GM21367 (cell line): ENCODE measurements at regions not wholly inside any gene's neighbourhood (a gene's known extent, or its start where the extent isn't known, plus 50 kb on each side); places are given as distances from the start of the nearest gene placed in this dataset.
"Not testable (repeated sequence)": the region's sequence is repeated elsewhere in the genome, so short reads cannot be mapped to it uniquely, and the experiment has no call there.

Source experiments
- ATAC-seq: cut with Tn5 transposase; IDR thresholded peaks from one replicate; pipeline ENCODE4 v1.9.1; 2021; ENCODE audit not compliant: unreplicated experiment

DNA sequence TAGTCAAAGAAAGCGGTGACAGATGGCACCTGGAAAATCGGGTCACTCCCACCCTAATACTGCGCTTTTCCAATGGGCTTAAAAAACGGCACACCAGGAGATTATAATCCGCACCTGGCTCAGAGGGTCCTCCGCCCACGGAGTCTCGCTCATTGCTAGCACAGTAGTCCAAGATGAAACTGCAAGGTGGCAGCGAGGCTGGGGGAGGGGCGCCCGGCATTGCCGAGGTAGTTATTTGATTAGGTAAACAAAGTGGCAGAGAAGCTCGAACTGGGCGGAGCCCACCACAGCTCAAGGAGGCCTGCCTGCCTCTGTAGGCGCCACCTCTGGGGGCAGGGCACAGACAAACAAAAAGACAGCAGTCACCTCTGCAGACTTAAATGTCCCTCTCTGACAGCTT, 521.1 kb downstream of the ETNK1 start:
- not testable (repeated sequence) for ATAC-seq

DNA sequence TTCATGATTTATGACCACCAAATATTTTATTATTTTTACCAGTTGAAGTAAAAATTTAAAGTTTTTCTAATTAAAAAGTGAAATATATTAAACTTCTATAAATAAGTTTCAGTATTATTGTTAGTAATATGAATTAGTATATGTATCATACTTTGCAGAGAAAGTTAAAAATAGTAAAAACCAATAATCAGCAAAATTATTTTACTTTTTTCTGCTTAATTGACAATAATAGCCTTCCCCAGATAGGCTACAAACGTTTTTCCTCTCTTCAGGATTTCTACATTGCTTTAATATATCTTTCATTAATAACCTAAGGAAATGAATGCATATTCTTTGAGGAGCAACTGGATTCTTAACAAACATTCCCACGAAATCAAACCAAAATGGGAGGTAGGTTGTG, 543.5 kb downstream of the ETNK1 start:
- ATAC-seq = no peak

DNA sequence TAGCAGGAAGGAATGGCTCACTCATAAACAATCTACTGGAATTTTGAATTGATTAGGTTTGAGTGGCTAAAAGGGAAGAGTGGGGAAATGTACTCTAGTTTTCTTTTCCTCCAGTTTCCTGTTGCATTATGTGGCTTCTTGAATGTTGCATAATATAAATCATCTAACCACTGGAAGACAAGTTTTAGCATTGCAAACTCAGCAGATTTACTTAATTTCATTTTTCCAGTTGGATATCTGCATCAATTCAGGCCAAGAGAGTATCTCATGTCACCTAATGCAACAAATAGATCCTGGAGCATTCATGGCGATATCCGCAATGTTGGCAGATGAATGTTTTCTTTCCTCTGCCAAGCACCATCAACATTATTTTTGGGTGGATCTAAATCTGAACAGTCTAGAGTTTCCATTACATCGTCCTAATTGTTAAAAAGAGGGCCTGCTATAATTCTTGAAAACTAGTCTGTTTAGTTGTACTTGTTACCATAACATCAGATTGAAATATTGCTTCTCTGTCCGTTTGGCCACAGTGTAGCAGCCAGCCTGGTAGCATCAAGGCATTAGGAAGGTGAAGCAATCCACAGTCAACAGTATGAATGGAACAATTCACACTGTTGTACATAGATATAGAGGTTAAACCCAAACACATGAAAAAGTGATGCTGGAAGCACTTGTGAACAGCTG, 544.2 kb downstream of the ETNK1 start:
- ATAC-seq = no peak

DNA sequence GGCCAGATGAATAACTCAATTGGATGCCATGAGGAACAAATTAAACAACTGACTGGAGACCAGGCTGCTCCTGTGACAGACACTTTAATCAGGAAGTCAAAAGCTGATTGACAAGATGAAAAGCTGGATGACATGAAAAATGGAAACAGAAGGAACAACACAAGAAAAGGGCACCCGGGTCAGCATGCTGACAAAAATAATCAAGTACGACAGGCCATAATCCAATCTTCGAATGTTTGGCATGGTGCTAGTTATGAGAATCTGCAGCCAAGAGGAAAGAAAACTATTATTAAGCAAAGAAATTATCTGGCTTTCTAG, 544.7 kb downstream of the ETNK1 start:
- ATAC-seq = no peak

DNA sequence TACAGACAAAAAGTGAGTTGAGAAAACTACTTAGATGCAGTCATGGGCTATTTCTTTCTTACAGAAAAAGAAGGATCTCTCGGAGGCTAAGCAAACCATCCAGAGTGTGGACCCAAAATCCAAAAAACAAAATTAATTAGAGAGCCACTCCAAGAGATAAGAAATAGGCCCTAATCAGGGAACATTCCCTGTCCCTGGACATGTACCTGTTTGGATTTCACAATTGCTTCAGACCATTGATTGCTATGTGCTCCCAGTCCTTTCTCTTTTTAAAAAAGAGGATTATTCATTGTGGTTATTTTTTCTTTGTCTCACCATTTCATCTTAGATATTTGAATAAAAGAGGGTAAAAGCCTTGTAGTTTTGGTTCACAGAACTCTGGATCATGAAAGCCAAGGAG, 549.9 kb downstream of the ETNK1 start:
- ATAC-seq = no peak

DNA sequence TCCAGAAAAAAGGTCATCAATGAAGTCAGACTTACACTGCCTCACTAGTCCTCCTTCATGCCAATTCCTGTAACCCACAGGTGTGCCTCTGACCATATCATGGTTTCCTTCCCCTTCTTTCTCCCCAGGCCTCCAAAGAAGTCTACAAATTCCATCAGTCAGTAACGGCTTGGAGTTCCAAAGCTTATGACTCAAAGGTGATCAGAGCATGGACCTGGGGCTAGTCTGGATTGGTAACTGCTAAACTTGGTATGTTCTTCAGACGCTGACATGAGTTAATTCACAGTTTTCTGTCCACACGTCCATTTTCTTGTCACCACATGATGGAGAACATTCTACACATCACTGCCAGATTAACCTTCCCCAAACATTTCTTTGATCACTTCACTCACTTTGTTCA, 560.4 kb downstream of the ETNK1 start:
- no peak for ATAC-seq

DNA sequence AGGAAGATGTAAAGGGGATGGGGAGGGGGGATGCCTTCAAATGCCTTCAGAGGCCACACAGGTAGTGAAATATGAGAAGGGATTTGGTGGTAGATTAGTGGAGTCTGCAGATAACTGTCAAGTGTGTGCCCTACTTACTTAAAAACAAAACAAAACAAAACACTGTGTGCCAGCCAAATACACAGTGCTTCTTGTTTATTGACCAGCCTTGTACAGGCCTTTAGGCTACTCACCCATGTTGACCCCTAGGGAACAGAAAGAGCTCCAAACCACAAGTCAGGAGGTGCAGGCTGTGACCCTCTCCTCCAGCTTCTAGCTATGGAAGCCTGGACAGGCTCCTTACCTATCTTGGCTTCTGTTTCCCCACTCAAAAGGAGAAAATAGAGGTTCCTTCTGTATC, 562.0 kb downstream of the ETNK1 start:
- ATAC-seq = no peak

DNA sequence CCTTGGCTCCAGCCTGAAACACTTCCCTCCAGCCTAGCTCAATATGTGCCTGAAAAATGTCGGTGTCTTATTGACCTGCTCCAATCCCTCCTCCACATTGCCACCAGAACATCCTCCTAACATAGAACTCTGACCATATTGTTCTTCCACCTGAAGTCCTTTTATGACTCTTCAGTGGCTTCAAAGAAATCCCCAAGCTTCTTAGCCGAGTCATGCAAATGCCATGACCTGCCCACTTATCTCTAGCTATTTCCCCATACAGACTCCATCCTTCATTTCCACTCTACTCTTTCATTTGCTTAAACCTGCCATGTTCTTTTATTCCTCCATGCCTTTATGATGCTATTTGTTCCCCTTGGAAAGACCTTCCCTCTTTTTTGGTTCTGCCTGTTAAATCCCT, 568.6 kb downstream of the ETNK1 start:
- no peak for ATAC-seq

DNA sequence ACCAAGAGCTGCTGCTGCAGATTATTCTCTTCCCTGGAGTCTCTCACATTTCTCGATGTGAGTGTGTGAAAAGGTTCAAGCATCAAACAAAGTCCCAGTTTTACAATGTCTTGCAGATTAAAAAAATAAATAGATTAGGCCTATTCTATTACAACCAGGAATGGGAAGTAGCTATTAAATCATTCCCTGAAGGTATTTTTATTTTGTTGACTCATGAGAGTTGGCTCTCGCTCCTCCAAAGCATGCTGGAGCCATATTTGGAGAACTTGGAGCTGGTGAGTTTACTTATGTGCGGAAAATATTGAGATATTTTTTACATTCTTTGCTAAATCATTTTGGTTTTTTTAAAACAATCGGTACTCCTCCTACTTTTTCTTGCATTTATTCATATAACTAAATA, 572.3 kb downstream of the ETNK1 start:
- no peak for ATAC-seq

DNA sequence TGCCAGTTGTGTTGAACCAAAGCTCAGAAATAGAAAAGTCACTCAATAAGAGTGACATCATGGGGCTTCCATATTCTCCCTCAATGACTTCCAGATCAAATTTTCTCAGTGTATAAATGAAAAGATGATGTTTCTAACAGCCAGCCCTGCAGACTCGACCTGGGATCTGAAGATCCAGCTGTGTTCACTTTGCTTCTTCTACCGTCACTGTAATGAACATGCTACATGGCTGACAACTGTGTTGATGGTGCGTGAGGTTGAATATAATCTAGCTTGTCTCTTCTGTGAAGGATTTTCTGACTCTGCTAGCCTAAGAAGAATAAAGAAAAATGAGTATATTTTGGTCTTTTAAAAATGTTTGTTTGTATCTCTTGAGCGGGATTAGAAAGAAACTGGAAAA, 577.8 kb downstream of the ETNK1 start:
- no peak for ATAC-seq

DNA sequence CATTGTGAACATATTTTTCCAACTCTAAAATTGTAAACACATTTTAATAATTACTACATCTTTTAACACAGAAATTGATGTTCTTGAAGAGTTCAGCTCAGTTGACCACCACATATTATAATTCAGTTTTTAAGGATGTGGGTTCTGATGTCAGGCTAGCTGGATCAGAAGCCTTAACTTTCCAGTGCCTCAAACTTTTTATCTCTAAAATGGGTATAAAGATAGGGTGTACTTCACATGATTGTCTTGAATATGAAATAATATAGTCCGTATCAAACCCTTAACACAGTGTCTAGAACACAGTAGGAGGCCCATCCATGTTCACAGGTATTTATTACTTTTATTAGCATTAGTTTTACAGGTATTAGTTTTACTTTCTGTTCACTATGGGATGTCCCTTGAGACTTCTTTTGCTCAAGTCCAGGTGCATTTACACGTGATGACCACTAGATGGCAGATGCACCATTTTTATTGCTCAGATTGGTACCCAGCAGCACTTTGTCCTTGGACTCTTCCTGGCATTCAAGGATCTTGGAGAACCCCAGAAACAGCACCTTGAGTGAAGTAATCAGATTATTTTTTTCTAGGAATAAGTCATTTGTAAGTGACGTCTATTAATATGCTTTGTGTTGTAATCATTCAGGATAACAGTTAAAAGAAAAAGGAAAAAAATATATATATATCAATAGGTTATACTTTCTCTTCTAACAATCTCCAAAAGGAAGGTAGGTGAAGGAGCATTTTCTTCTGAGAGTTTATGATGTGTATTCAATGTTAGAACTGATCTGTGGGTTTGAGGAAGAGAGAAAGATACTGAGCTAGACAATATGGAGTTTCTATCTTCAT, 580.2 kb downstream of the ETNK1 start:
- peak; percentile 90 for ATAC-seq

DNA sequence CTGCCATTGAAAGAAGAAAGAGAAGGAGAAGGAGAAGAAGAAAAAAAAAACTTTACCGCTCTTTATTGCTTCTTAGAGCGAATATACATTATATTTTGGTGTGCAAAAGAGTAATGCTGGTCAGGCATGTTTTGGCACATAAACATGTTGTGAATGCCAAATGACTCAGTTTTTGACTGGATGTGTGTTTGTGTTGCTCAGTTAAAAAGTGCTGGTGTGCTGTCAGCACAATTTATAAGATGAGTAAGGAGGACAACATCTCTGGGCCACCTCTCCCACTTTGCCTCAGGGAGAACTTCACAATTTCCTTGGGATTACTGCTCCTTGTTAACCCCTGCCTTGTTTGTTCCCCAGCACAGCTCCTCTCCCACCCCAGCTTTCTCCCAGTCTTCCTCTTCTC, 584.8 kb downstream of the ETNK1 start:
- ATAC-seq = no peak

DNA sequence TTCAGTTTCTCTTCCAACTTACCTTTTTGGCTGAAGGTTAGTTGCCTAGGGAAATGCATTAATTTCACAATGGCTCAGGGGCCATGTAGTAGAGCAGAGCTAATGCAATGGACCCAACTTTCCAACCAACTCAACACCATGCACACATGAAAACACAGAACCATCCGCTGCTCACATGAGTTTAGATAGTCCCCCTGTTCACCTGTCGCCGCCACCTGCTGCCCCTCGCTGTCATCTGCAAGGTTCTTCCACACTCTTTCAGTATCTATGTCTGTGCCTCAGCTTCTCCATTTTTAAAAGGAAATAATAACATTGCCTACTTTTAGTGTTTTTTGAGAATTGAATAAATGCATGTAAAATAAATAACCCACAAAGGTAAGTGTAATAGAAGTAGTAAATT, 585.6 kb downstream of the ETNK1 start:
- no peak for ATAC-seq

DNA sequence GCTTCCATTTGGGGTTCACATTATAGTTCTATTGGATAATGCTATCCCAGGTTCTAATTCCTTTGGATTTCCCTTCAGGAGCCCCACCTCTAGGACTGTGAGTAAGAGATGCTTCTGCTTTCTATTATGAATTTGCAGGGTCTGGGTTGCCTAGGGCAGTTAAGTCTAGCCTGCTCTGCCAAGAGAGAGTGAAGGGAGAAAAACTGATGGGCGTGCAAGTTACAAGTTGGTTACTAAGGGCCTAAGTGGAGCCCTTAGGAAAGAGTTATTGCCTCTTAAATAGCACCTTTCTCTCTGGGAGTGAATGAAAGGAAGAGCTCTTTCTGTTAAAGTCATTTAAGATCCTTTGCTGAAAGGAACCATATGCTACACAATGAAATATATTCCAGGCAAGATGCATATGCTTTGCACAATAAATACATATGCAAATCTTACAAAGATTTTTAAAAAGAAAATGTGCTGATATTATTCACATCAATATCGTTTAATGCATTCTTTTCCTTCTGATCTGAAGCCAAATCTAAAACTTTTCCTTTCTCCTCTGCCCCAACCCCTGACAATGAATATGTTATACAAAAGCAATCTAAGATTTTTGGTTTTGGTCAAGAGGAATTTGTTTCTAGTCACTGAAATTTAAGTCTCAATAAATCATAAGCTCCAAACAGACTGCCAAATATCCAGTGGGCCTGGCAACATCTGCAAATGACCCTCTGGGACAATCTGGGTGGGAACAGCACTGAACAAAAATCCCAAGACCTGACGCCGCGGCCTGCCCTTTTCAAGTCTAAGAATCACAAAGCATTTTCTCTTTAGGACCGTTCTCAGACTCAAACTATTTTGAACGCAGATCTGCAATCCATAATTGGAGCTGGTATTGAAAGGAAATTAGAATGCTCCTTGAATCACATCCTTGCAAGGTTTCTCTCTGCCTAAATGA, 586.7 kb downstream of the ETNK1 start:
- ATAC-seq = no peak

DNA sequence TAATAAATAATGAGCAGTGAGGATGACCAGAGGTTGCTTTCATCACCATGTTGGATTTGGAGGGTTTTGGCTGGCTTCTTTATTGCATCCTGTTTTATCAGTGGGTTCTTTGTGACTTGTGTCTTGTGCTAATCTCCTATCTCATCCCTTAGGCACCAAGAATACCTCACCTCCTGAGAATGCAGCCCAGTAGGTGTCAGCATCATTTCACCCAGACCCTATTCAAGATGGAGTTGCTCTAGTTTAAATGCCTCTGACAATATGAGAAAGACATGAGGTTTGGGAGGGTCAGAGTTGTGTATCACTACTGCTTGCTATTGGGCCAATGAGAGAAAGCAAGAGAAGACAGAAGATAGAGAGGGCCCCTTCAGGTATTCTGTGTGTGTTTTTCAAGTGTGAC, 592.2 kb downstream of the ETNK1 start:
- ATAC-seq = no peak

DNA sequence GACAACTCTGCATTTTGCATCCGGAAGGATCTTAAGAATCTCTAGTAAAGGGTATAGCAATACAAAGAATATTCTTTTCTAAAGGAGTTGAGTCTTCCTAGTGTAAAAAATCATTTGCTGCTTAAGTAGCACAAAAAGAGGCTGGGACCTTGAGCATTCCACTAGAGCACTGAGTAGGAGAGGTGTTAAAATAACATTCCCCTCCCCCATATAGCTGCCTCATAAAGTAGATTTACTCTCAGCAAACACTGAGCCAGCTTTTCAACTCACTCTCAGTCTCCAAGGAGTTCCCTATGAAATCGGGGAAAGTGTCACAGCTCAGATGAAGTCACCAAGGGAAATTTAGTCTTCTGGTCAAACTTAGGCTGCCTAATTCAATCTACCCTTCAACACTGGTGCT, 592.7 kb downstream of the ETNK1 start:
- ATAC-seq = no peak

DNA sequence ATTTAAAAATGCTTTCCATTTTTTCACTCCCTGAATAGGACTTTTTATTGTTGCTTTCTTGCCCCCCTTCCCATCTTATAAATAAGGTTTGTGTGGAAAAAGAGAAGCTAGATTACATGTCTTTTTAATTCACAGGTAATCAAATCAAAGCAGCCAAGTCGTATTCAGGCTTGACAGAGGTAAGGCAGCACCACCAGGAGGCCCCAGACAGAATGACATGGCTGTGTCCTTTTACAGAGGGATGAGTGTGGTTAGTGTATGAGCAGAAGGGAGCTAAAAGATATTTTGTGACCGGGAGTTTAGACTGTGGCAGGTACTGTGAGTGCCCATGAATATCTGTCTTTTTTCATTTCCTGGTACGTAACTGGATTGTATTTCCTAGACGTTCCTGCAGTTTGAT, 596.1 kb downstream of the ETNK1 start:
- no peak for ATAC-seq

DNA sequence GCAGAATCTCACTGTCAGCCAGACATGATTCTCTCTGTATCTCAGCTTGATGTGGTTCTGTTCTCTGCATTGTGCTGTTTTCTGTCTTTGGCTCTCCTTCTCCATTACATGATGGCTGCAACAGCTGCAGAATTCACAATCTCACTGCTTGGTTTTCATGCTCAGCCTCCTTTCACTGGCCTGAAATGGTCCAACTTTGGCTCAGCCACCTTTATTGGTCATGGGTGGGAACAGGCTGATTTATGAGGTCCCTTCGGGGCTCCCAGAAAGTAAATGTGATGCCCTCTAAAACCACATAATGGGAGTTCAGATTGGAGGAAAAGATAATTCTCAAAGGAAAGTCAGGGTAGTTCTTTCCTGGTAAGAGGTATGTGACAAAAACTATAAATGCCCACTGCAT, 597.0 kb downstream of the ETNK1 start:
- no peak for ATAC-seq

DNA sequence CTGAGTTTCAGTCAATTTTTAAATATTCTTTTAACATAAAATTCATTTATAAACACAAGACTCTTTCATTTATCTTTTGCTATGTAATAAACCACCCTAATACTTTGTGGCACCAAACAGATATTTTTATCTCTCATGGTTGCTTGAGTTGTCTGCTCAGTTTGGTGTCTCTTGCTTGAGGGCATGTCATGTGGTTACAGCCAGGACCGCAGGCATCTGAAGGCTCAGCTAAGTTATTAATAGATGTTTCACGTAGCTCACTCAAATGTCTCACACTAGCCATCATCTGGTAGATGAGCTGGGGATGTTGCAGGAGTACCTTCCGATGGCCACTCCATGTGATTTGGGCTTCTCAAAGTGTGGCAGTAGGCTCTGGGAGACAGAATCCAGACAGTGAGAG, 597.8 kb downstream of the ETNK1 start:
- no peak for ATAC-seq

DNA sequence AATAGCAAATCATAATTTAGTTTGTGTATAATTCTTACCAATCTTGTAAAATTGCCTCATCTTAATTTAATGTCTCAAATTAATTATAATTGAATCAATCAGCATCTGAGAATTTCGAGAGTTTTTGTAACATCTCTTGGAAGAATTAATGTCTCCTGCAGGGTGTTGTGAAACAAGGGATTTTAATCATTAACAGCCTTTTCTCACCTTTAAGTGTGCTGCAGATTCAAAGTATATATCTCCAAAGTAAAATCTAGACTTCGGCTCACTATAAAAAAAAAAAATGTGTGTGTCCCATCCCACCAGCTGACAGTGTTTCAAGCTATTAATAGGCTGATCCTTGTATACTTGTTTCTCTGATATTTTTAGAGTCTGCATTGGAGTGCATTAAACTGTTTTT, 603.1 kb downstream of the ETNK1 start:
- no peak for ATAC-seq

DNA sequence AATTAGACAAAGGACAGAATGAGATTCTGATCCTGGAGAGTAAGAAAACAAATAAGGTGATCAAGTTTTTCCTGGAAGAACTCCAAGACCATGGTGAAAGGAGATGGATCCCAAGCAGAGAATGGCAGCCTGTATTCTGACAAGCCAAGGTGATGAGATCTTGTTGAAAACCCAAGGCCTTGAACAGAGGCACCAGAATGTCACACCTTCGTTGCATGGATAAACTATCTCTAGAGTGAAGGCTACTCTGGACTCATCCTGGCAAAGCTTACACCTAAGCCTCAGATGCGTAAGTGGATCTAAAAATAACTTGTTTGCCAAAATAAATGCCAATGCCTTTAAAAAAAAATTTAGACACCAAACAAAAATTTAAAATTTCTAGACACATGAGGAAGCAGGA, 605.9 kb downstream of the ETNK1 start:
- ATAC-seq = no peak
